ENCODE measurements at regions not wholly inside any gene's neighbourhood (a gene's known extent, or its start where the extent isn't known, plus 50 kb on each side); places are given as distances from the start of the nearest gene placed in this dataset.

DNA sequence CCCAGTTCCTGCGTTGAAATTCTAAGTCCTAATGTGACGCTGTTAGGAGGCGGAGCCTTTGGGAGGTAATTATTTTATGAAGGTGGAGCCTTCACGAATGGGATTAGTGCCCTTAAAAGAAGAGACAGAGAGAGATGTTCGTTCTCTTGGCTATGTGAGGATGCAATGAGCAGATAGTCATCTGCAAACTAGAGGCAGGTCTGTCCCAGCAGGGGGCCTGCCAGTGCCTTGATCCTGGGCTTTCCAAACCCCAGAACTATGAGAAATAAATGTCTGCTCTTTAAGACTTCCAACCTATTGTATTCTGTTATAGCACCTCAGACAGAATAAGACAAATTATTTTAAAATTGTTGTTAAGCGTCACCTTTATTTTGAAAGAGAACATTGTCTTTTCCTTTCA lies 123.1 kb upstream of the KCNJ6 start:
- Mint-ChIP-seq H3K27me3 (peaks cover 2% of the 10 kb centered on the region), H3K27ac (no peak overlapping the region), H3K4me1 (no peaks in the 10 kb centered on the region), H3K4me3 (no peak overlapping the region), H3K9me3 (no peaks in the 10 kb centered on the region), H3K36me3 (ENCODE audit: low read depth) (no peaks in the 10 kb centered on the region)
- ChIA-PET POLR2A (no interaction called here), CTCF (no interaction called here)
- TF ChIP-seq, protein P1, sequence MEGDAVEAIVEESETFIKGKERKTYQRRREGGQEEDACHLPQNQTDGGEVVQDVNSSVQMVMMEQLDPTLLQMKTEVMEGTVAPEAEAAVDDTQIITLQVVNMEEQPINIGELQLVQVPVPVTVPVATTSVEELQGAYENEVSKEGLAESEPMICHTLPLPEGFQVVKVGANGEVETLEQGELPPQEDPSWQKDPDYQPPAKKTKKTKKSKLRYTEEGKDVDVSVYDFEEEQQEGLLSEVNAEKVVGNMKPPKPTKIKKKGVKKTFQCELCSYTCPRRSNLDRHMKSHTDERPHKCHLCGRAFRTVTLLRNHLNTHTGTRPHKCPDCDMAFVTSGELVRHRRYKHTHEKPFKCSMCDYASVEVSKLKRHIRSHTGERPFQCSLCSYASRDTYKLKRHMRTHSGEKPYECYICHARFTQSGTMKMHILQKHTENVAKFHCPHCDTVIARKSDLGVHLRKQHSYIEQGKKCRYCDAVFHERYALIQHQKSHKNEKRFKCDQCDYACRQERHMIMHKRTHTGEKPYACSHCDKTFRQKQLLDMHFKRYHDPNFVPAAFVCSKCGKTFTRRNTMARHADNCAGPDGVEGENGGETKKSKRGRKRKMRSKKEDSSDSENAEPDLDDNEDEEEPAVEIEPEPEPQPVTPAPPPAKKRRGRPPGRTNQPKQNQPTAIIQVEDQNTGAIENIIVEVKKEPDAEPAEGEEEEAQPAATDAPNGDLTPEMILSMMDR (IDR thresholded peaks at IDR 0.05), result no peak
- intact Hi-C loops (cut with micrococcal nuclease), result no loop called here
- ATAC-seq (ENCODE audit: low read depth), result no peak
- DNase-seq, result no peak

DNA sequence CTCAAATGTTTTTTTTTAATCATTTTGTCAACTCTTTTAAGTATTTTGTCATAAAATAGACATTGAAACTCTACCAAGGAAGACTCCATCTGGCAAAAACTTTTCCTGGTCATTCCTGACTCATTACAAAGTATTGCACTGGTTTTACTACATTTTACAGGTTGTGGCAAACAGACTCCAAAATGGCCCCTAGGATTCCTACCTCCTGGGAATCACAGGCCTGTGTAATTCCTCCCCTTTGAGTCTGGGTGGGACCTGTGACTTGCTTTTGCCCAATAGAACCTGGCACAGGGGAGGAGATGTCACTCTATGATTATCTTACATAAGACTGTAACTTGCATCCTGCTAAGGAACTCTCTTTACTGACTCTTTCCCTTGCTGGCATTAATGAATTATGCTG lies 123.6 kb upstream of the KCNJ6 start:
- no peak overlapping the region for H3K27ac Mint-ChIP-seq
- H3K27me3 Mint-ChIP-seq, result peaks cover 2% of the 10 kb centered on the region
- TF ChIP-seq, protein P1 (IDR thresholded peaks at IDR 0.05), result no peak
- H3K36me3 Mint-ChIP-seq (ENCODE audit: low read depth), result no peaks in the 10 kb centered on the region
- H3K4me1 Mint-ChIP-seq, result no peaks in the 10 kb centered on the region
- H3K9me3 Mint-ChIP-seq, result no peaks in the 10 kb centered on the region
- H3K4me3 Mint-ChIP-seq, result no peak overlapping the region
- DNase-seq (no peak), ATAC-seq (ENCODE audit: low read depth) (no peak)
- ChIA-PET POLR2A (no interaction called here), CTCF (no interaction called here)
- intact Hi-C loops (cut with micrococcal nuclease), result no loop called here

DNA sequence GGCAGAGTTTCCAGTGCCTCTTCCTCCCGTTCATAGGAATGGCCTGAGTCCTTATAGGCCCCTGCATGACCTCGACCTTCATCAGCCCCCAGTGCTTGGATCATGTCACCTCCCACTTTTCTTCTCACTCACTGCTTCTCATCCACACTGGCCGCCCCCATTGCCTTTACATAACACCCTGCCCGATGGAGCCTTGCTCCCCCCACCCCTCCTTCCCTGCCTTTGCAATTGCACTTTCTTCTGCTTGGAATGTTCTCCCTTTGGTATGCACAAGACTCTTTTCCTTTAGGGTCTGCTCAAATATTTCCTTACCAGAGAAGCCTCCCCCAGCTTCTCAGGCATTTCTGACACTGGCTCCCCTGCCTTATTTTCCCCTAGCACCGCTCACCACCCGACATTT lies 125.2 kb upstream of the KCNJ6 start:
- POLR2A ChIA-PET, result no interaction called here
- Mint-ChIP-seq H3K4me1 (no peaks in the 10 kb centered on the region), H3K27ac (no peak overlapping the region), H3K4me3 (no peak overlapping the region), H3K9me3 (no peaks in the 10 kb centered on the region), H3K27me3 (no peaks in the 10 kb centered on the region), H3K36me3 (ENCODE audit: low read depth) (no peaks in the 10 kb centered on the region)
- TF ChIP-seq, protein P1 (IDR thresholded peaks at IDR 0.05), result no peak
- intact Hi-C loops (cut with micrococcal nuclease), result no loop called here
- ATAC-seq (ENCODE audit: low read depth) (no peak), DNase-seq (no peak)
- CTCF ChIA-PET, result no interaction called here

DNA sequence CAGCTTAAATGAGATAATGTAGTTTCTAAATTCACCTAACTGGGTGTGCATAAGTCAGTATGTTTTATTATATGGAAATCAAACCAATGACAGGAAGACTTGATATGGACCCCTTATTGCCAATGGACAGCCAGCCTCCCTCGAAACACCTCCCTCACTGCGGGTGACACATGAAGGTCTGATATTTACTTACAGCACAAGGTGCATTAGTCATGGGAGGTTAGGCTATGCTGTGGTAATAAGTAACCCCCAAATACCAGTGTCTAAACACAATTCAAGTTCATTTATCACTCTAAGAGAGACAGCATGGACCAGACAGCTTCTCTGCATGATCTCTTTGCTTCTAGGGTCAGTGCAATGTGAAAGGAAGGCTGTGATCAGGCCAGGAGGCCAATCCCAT lies 126.0 kb upstream of the KCNJ6 start:
- no peak overlapping the region for H3K27ac Mint-ChIP-seq
- H3K4me1 Mint-ChIP-seq, result no peaks in the 10 kb centered on the region
- H3K27me3 Mint-ChIP-seq, result no peaks in the 10 kb centered on the region
- ATAC-seq (ENCODE audit: low read depth) (no peak), DNase-seq (no peak)
- H3K36me3 Mint-ChIP-seq (ENCODE audit: low read depth), result no peaks in the 10 kb centered on the region
- CTCF ChIA-PET, result no interaction called here
- intact Hi-C loops (cut with micrococcal nuclease), result no loop called here
- POLR2A ChIA-PET, result no interaction called here
- H3K4me3 Mint-ChIP-seq, result no peak overlapping the region
- no peaks in the 10 kb centered on the region for H3K9me3 Mint-ChIP-seq
- TF ChIP-seq, protein P1 (IDR thresholded peaks at IDR 0.05), result no peak

DNA sequence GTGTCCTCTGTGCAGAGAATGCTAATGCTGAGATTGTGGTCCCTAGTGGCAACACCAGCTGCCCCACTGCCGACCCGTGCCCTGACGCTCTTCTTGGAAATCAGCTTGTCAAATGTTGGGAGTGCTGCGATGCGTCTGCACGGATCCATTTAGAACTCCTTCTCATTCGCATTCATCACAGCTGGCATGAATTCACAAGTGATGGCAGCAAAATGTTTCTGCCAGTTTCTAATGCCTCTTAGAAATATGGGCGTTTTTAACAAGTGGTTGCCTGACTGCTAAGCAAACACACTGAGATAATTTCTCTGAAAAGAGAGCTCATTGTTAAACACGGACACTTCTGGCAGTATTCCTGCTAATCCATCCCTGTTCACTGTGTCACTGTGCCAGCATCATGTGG lies 131.9 kb upstream of the KCNJ6 start:
- ChIA-PET CTCF (no interaction called here), POLR2A (no interaction called here)
- Mint-ChIP-seq H3K4me1 (no peaks in the 10 kb centered on the region), H3K4me3 (no peak overlapping the region), H3K9me3 (no peaks in the 10 kb centered on the region), H3K27ac (no peak overlapping the region), H3K27me3 (no peaks in the 10 kb centered on the region), H3K36me3 (ENCODE audit: low read depth) (no peaks in the 10 kb centered on the region)
- DNase-seq (no peak), ATAC-seq (ENCODE audit: low read depth) (no peak)
- TF ChIP-seq, protein P1 (IDR thresholded peaks at IDR 0.05), result no peak
- intact Hi-C loops (cut with micrococcal nuclease), result no loop called here

Measured in activated B cell treated with CpG ODN at 0.5 μM for 24 hours (primary cell).